ENCODE measurements at regions not wholly inside any gene's neighbourhood (a gene's known extent, or its start where the extent isn't known, plus 50 kb on each side); places are given as distances from the start of the nearest gene placed in this dataset.

DNA sequence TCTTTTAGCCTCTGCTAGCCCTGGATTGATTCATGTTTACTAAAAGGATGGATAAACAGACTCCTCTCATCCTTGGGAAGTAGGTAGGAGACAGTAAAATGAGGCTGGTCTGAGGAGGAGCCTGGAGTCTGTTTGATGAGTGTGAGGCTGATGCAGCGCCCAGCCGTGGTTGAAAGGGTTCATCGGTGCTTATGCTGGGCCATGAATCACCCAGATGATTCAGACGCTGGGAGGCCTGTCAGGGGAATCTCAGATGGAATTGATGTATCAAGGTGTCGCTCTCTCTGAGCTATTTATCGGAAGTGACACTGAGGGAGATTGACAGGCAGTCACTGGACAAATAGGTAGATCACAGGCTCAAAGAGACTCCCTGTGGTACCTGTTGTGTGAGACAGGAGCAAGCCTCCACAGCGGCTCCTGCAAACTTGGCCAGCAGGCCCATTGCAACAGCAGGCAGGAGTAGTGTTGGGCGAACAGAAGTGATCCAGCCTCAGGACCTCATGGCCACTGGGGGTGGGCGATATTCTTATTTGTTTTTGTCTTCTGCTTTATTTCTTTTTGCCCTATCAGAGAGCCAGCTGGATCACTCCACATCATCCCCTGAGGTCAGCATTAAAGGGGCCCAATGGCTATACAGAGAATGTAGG is 109.9 kb upstream of the CADM1 start:
- Histone ChIP-seq H3K79me2 (ENCODE audit: insufficient read depth) (no peaks in the 10 kb centered on the region; the same call in 1 of the 2 replicates), H3K9ac (no peak overlapping the region), H2AFZ (ENCODE audit: low read depth) (no peak overlapping the region), H3K9me2 (no peaks in the 10 kb centered on the region), H3K9me3 (no peaks in the 10 kb centered on the region), H3F3A (replicated peaks; ENCODE audit: insufficient read depth) (peaks cover 6% of the 10 kb centered on the region), H3K27me3 (ENCODE audit: insufficient read depth) (no peaks in the 10 kb centered on the region), H3K4me3 (ENCODE audit: low read depth in 2 of 2, low read length in 1 of 2) (no peak overlapping the region), H3K4me1 (ENCODE audit: control insufficient read depth in 1 of 2, insufficient read depth in 2 of 2, low read depth in 1 of 2, low read length in 1 of 2) (peaks cover 5 to 9% of the 10 kb centered on the region in 2 experiments; a peak in 2 of 4 replicates), H3K27ac (ENCODE audit: low read depth in 2 of 2, low read length in 1 of 2) (no peak overlapping the region), H4K20me1 (ENCODE audit: insufficient read depth) (no peaks in the 10 kb centered on the region), H3K4me2 (no peak overlapping the region), H3K36me3 (replicated peaks in 1 of 2; ENCODE audit: control insufficient read depth in 1 of 2, insufficient read depth in 2 of 2, low read length in 1 of 2) (no peaks in the 10 kb centered on the region)
- DNase-seq: no peak
- POLR2A ChIA-PET: no interaction called here
- TF ChIP-seq, protein P1, sequence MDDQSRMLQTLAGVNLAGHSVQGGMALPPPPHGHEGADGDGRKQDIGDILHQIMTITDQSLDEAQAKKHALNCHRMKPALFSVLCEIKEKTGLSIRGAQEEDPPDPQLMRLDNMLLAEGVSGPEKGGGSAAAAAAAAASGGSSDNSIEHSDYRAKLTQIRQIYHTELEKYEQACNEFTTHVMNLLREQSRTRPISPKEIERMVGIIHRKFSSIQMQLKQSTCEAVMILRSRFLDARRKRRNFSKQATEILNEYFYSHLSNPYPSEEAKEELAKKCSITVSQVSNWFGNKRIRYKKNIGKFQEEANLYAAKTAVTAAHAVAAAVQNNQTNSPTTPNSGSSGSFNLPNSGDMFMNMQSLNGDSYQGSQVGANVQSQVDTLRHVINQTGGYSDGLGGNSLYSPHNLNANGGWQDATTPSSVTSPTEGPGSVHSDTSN (IDR thresholded peaks at IDR 0.05): peak; percentile 92
- TF ChIP-seq RFX5 (IDR thresholded peaks at IDR 0.05; ENCODE audit: low read length) (no peak), ELF1 (IDR thresholded peaks at IDR 0.05) (no peak), JUND (IDR thresholded peaks at IDR 0.05) (peak; percentile 55; the same call in 1 of the 2 replicates), EP300 (IDR thresholded peaks at IDR 0.05; ENCODE audit: borderline replicate concordance in 1 of 2, low read depth in 1 of 2, low read length in 1 of 2) (no peak), SIN3A (IDR thresholded peaks at IDR 0.05; ENCODE audit: borderline replicate concordance, low read depth, low read length) (no peak), NFIC (IDR thresholded peaks at IDR 0.05; ENCODE audit: borderline replicate concordance) (peak; percentile 29; the same call in 1 of the 2 replicates), FOSL2 (IDR thresholded peaks at IDR 0.05; ENCODE audit: borderline replicate concordance, low read depth) (peak; percentile 75; the same call in 1 of the 2 replicates), TCF12 (IDR thresholded peaks at IDR 0.05) (peak; percentile 26; the same call in 1 of the 2 replicates), GABPA (IDR thresholded peaks at IDR 0.05; ENCODE audit: low read depth) (no peak), POLR2AphosphoS5 (IDR thresholded peaks at IDR 0.05; ENCODE audit: low read depth, low read length) (no peak), RCOR1 (IDR thresholded peaks at IDR 0.05; ENCODE audit: low read length) (no peak), CHD2 (IDR thresholded peaks at IDR 0.05; ENCODE audit: low read length, partially characterized antibody) (no peak), GATA2 (CRISPR knock-in tag; IDR thresholded peaks at IDR 0.05) (no peak)
- TF ChIP-seq, protein P2, sequence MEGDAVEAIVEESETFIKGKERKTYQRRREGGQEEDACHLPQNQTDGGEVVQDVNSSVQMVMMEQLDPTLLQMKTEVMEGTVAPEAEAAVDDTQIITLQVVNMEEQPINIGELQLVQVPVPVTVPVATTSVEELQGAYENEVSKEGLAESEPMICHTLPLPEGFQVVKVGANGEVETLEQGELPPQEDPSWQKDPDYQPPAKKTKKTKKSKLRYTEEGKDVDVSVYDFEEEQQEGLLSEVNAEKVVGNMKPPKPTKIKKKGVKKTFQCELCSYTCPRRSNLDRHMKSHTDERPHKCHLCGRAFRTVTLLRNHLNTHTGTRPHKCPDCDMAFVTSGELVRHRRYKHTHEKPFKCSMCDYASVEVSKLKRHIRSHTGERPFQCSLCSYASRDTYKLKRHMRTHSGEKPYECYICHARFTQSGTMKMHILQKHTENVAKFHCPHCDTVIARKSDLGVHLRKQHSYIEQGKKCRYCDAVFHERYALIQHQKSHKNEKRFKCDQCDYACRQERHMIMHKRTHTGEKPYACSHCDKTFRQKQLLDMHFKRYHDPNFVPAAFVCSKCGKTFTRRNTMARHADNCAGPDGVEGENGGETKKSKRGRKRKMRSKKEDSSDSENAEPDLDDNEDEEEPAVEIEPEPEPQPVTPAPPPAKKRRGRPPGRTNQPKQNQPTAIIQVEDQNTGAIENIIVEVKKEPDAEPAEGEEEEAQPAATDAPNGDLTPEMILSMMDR (IDR thresholded peaks at IDR 0.05): peak; percentile 27; the same call in 1 of the 2 replicates
- CTCF ChIA-PET: interaction anchor here (0.6 to 1.4 kb wide), 2 partner anchors 8 to 303 kb away, joined by 3 to 4 read pairs; no protein-coding TSS in a partner anchor
- 32% methylated on average over 7 of the region's 9 CpGs for WGBS (ENCODE audit: low lambda C conversion rate)

DNA sequence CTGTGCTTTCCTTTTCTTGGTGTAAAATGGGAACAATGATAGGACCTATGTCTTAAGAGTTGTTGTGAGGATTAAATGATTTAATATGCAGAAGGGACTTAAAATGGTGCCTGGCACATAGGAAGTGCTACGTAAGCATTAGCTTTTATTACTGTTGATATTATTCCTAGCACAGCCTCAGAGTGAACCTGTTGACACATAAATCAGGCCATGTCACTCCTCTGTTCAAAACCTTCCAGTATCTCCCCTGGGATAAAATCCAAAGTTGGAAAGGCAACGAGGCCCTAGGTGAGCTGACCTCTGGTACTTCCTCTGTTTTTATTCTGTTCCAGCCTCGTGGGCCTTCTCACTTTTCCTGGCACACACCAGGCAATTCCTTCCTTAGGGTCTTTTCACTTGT is 108.8 kb upstream of the CADM1 start:
- Histone ChIP-seq H3K27me3 (ENCODE audit: insufficient read depth) (no peaks in the 10 kb centered on the region), H3K27ac (ENCODE audit: low read depth in 2 of 2, low read length in 1 of 2) (no peak overlapping the region), H3K4me2 (no peak overlapping the region), H3F3A (replicated peaks; ENCODE audit: insufficient read depth) (peaks cover 6% of the 10 kb centered on the region), H3K4me3 (ENCODE audit: low read depth in 2 of 2, low read length in 1 of 2) (no peak overlapping the region), H3K36me3 (replicated peaks in 1 of 2; ENCODE audit: control insufficient read depth in 1 of 2, insufficient read depth in 2 of 2, low read length in 1 of 2) (no peaks in the 10 kb centered on the region), H3K79me2 (ENCODE audit: insufficient read depth) (no peaks in the 10 kb centered on the region; the same call in 1 of the 2 replicates), H3K9me2 (no peaks in the 10 kb centered on the region), H3K9ac (no peak overlapping the region), H3K9me3 (no peaks in the 10 kb centered on the region), H4K20me1 (ENCODE audit: insufficient read depth) (no peaks in the 10 kb centered on the region), H2AFZ (ENCODE audit: low read depth) (no peak overlapping the region), H3K4me1 (ENCODE audit: control insufficient read depth in 1 of 2, insufficient read depth in 2 of 2, low read depth in 1 of 2, low read length in 1 of 2) (peaks cover 9% of the 10 kb centered on the region in 2 experiments; a peak in 2 of 4 replicates)
- no peak for DNase-seq
- WGBS (ENCODE audit: low lambda C conversion rate): 76% methylated on average over 3 of the region's 3 CpGs
- CTCF ChIA-PET: no interaction called here
- POLR2A ChIA-PET: no interaction called here
- no peak for TF ChIP-seq ELF1 (IDR thresholded peaks at IDR 0.05)
- no peak for TF ChIP-seq MEF2A (IDR thresholded peaks at IDR 0.05; ENCODE audit: borderline replicate concordance, low read depth)
- TF ChIP-seq, protein P3, sequence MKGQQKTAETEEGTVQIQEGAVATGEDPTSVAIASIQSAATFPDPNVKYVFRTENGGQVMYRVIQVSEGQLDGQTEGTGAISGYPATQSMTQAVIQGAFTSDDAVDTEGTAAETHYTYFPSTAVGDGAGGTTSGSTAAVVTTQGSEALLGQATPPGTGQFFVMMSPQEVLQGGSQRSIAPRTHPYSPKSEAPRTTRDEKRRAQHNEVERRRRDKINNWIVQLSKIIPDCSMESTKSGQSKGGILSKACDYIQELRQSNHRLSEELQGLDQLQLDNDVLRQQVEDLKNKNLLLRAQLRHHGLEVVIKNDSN (IDR thresholded peaks at IDR 0.05; ENCODE audit: borderline replicate concordance, low read depth): no peak
- no peak for TF ChIP-seq POLR2AphosphoS5 (IDR thresholded peaks at IDR 0.05; ENCODE audit: low read depth, low read length)
- TF ChIP-seq CHD2 (IDR thresholded peaks at IDR 0.05; ENCODE audit: low read length, partially characterized antibody): no peak
- no peak for TF ChIP-seq FOXM1 (IDR thresholded peaks at IDR 0.05; ENCODE audit: low read depth)
- no peak for TF ChIP-seq TAF1 (IDR thresholded peaks at IDR 0.05; ENCODE audit: borderline replicate concordance, low read depth, low read length)
- TF ChIP-seq MXI1 (IDR thresholded peaks at IDR 0.05; ENCODE audit: low read depth, low read length): no peak
- TF ChIP-seq FOSL2 (IDR thresholded peaks at IDR 0.05; ENCODE audit: borderline replicate concordance, low read depth): no peak
- TF ChIP-seq TCF12 (IDR thresholded peaks at IDR 0.05): no peak
- TF ChIP-seq GABPA (IDR thresholded peaks at IDR 0.05; ENCODE audit: low read depth): no peak
- no peak for TF ChIP-seq RXRA (IDR thresholded peaks at IDR 0.05; ENCODE audit: borderline replicate concordance, low read depth)
- TF ChIP-seq, protein P1 (IDR thresholded peaks at IDR 0.05): no peak

All from SK-N-SH (cell line).